ENCODE measurements at regions not wholly inside any gene's neighbourhood (a gene's known extent, or its start where the extent isn't known, plus 50 kb on each side); places are given as distances from the start of the nearest gene placed in this dataset.
A peak's percentile ranks its signal among the peaks of the same experiment; 100 is the strongest.

DNA sequence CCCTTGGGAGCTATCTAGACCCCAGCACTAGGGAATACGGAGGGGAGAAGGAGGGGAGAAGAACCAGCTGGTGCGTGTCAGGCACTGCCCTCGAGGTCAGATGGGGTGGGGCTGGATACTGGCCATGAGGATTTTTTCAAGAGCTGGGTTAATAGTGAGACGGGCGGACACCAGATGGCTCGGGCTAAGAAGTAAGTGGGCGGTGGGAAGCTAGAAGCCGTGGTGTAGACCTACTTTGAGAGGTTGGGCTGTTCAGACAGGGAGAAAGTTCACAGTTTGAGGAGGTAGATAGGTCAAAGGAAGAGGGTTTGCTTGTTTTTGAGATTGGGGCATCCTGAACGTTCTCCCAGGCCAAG is 303.8 kb downstream of the SEC14L1 start:
- no peak for DNase-seq (ENCODE audit: low read depth in 2 of 2)

DNA sequence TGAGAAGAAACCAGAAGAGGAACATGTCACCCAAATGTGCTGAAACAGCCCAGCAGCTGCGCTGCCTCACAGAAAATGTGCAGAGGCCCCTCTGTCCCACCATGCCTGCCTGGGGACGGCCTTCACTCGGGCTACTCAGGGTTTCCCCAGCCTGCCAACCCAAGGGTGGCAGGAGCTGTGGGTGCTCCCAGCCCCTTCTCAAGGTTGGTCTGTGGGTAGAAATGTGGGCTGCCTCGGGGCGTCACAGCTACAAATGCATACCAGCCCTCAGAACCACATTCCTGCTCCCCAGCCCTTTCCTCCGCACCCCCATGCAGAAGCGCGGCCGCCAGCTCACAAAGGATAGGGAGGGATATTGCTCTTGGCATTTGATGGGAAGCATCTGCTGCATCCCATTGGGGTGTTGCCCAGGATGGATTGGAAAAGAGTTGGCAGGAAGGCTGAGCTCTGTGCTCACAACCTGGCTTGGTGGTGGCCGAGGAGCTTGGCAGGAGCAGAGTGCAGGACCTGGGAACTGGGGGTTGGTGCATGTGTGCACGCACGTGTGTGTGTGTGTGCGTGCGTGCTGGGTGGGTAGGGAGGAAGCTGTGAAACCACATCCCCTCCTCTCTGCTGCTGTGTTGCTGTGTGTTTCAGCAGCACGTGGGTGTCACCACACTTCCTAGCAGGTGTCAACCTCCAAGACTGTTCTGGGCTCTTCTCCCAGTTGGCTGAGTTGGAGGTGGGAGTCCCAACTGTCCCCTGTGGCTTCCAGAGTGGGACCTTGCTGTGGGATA is 304.4 kb downstream of the SEC14L1 start:
- DNase-seq (ENCODE audit: low read depth in 2 of 2) = peak; percentile 62 to 76

DNA sequence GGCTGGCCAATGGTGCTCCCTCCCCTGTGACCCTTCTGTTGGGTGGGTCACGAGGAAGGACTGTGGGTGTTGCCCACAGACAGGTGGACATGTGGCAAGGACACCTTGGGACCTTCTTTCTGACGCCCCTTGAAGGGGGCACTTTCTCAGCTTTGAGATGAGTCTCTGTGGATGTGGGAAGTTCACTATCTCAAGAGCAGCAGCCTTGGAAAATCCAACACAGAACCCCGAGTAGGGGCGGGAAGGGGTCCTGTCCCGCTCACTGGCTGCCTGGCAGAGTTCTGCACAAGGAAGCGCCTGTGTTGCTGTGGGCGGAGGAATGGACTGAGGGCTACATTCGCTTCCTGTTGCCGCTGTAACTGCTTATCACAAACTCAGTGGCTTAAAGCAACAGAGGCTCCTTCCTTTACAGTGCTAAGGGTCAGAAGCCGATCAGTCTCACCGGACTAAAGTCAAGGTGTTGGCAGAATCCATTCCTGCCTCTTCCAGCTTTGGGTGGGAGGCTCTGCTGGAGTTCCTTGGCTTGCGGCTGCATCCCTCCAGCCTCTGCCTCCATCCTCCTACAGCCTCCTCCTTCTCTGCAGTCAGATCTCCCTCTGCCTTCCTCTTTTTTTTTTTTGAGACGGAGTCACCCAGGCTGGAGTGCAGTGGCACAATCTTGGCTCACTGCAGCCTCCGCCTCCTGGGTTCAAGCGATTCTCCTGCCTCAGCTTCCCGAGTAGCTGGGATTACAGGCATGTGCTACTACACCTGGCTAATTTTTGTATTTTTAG is 305.2 kb downstream of the SEC14L1 start:
- DNase-seq (ENCODE audit: low read depth in 2 of 2) = no peak

DNA sequence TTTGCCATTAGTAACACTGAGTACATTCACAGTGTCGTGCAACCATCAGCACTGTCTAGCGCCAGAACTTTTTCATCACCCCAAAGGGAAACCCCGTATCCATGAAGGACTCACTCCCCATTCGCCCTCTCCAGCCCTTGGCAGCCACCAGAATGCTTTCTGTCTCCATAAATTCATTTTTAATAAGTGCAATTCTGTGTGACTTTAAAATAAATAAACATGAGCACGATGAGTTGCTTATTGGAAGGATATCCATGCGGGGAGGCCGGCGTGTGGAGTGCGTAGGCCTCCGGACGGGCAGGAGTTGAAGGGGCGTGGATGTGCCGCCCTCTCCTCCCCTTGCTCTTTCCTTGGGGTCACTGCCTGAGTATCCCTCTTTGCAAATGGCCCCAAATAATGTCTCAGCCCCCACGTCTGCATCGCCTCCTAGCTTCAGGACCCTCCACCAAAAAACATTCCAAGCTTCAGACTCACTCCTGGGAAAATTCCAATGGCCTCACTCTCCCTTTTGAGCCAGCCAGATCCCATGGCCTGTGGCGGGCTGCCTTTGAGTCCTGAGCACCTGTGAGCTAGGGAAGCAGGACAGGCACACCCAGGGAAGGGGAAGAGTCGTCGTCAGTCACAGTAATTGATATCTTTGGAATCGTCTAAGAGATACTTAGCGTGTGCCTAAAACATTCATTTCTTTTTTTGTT is 306.3 kb downstream of the SEC14L1 start:
- DNase-seq (ENCODE audit: low read depth in 2 of 2) = no peak

DNA sequence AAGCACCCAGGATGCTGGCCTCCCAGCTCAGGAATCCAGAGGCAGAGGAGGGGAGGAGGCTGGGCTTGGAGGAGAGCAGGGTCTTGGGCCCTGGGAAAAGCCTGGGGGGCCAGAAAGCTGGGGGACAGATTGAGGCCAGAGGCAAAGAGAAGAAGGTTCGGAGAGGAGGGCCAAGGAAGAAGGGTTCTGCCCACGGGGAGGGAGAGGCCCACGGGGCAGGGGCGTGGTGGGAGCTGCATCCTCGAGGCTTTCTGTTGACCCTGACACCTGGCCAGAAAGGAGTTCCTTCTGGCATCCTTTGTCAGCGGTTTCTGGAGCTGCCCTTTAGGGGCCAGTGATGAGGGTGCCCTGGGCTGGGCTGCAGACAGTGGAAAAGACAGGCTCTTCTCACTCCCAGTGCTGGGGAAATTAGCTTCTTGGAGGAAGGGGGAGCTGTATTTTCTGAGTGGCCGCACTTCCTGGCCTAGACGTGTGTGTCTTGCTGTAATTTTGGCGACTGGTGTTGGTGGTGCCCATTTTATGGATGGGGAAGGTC is 308.7 kb downstream of the SEC14L1 start:
- DNase-seq (ENCODE audit: low read depth in 2 of 2) = no peak

DNA sequence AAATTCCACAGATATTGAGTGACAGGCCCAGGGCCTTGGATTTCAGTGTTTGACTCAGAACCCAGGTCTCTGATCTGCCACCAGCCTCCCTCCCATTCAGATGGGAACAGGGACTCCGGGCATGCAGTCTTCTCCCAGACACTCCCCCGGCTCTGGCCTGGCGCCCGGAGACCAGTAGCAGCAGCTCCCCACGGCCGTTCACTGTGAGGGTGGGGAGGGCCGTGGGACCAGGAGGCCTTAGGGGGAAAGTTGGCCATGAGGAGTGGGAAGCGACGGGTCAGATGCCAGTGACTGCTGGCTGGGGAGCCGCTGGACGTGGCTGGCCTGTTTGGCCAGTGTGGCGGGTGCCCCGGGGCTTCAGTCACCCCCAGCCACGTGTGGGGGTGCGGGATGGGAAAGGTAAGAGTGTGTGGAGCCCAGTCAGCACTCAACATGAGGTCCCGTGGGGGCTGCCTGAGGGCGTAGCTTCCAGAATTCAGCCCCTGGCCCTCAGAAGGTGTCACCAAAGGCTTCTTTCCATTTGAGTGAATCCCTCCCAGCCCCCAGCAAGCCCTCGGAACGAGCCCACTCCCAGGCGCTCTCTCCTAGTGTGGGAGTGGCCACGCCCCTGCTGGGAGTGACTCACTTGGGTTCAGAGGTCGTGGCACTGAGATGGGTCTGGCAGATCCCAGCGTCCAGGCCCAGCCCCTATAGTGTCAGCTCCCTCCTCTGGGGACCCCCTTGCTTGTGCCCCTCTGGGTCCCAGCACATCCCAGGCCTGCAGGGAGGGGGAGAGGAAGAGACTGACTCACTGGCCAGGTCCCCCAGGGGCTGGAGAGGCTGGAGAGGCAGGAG is 309.4 kb downstream of the SEC14L1 start:
- peak in 1 of 2 donors; percentile 52 for DNase-seq (ENCODE audit: low read depth in 2 of 2)

DNA sequence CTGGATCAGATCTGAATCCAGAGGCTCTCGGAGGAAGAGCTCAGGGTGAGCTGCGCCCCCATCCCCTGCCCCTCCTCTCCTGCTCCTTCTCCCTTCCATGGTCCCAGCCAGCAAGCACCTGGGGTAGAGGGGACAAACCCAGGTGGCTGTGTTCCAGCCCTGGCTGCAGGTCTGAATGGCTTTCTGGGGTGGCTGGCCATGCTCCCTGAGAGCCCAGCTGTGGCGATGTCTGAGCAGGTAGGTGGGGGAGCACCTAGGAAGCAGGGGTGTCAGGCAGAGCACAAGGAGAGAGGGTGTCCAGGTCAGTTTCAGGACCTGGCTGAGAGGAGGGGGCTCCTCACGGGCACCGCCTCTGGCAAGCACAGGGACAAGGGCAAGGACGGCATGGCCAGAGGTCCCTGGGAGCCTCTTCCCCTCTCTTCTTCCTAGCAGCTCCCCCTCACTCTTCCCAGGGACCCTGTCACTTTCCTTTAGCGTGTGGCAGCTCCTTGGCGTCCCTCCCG is 310.0 kb downstream of the SEC14L1 start:
- no peak for DNase-seq (ENCODE audit: low read depth in 2 of 2)

DNA sequence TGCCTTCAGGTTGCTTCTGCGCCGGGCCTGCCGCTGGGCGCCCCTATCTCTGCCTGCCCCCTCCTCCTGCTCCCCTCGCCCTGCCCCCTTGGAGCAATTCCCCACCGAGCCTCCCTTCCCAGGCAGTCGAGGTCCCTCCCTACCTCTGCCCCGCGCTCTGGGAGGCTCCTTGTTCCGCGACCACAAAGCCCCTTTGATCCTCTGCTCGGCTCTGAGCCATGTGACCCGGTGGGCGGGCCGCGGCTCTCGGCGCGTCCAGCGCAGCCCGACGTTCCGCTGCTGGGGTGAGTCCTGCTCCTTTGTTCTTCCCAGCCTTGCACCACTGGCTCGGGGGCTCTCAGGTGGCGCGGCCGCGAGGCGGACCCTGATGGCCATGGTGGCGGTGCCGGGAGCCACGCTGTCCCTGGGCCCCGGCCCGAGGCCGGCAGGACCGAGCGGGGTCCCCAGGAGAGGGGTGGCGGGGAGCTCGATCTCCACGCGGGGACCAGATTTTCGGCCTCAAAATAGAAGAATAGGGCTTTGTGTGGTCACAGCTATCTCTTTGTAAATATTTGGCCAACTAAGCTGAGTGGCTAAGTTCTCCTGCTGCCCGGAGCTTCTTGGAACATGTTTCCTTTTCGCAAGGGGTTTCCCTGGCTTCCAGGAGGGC is 310.6 kb downstream of the SEC14L1 start:
- no peak for DNase-seq (ENCODE audit: low read depth in 2 of 2)

DNA sequence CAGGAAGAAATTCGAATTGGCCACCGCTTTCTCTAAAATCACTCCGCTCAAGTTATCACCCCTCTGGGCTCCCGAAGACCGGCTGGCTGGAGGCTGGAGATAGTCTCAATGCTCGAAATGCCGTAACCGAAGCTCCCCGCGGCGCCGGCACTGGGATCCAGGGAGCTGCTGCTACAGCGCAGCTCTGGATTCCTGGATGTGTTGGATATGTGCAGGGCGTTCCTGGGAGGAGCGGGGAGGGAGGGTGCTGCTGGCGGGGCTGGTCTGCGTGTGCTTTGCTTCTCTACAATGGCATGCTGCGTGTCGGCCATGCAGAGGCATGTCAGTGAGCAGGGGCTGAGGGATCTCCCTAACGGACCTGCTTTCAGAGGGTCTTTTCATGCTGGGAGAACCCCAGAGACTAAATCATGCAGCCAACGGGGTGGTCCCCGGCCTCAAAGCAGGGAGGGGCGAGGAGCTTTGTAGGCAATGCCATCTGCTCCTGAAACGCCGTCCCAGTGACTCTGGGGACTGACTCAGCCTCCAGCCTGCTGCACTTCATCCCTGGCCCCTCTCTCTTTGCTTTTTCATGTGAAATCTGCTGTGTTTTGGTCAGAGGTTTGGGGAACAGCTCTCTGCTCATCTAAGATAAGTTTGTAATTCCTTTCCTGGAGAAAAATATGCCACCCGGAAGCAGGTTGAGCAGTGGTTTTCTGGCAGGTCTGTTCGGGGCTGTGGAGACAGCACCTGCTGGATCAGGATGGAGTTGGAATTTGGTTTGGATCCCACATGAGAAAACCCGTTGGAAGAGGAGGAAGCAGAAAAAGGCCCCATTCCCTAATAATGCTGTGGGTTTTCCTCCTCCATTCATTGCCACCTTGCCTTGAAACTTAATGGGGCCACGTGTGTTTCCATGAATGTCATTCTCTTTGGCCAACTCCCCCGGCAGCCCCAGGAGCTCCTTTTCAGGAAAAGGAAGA is 311.4 kb downstream of the SEC14L1 start:
- no peak for DNase-seq (ENCODE audit: low read depth in 2 of 2)

DNA sequence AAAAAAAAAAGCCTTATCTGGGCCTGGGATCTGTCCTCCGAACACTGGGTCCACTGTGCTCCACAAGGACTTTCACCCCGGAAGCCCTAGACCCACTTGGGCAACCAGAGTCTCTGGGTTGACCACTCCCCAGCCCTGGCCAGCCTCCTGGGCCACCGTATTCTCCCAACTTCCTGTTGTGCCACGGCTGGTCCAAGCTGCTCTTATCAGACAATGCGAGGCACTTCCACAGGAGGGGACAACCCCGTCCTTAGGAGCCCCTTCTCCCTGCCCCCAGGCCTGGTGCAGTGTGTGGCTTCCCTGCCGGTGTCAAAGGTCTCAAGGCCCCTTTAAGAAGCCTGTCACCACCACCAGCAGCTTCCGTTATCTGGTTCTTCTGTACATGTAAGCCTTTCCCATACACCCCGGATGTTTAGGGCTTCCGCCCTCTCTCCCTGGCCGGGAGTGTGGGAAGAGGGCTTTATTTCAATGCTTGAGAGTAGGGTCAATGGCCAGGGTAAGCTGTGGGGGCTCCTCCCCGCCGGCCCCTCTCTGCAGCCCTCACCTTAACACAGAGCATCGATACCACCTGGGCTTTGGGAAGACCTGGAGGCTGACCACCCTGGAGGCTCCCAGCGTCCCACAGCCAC is 313.0 kb downstream of the SEC14L1 start:
- DNase-seq (ENCODE audit: low read depth in 2 of 2) = no peak

DNA sequence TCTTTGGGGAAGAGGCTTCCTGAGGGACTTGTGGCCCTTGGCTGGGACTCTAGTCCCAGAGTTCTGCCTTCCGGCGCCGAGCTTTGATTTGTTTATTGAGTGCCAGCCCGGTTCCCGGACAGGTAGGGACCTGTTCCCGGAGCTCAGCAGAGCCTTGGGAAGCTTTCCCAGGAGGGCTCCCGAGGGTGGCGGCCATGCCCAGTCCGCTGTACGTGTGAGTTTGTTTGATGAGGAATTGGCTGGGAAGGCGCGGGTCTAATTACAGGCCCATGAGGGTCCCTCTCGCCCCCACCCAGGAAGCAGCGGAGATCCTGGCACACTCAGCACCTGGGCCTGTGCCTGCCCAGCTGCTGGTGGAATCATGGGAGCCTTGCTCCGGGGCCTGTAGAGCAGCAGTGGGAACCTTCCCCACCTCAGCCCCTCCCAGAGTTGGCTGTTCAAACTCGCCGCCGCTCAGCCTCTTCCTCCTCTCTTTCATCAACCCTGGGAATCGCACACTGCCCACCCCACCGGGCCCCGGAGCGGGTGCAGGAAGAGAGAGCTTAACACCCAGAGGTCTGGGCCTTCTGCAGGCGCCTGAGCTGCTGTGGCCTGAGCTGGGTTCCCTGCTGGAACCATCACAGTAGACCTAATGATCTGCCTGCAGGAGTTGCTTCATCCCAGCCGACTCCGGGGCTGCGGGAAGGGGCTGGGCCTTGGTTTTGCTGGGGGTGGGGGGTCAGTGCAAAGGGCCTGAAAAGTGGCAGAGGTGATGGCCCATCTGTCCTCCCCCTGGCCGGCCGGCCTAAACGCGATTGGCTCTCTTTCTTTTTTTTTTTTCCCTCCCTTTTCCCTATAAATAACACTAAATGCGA is 313.7 kb downstream of the SEC14L1 start:
- DNase-seq (ENCODE audit: low read depth in 2 of 2) = no peak

DNA sequence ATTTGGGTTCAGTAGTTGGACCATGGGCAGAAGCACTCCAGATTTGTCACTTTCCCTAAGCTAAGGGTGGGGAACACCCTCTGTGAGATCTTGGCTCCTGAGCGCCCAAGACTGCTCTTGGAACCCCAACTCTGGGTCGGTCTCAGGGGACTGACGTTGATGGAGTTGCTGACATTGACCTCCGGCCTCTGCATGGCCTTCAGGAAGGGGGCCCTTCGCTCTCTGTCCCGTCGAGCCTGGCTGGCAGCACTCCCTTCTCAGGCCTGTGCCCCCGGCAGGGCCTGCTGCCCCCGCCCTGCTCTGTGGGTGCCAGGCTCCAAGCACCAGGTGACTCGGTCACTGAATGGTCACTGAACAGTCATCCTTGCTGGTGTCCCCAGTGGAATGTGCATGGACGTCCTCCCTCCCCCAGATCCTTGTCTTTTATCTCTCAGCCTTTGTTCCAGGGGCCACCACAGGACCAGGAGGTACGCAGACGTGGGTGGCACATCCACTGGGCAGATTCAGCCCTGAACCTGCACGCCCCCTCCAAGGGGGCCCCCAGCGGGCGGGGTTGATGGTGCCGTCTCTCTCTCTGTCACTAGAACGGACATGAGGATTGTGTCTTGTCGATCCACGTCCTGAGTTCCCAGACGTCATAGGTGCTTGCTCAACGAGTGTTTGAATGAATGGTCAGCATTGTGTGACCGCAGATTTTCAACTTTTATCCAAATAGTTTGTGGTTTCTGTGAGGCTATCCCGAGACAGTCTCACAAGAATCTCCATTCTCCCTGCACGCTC is 314.5 kb downstream of the SEC14L1 start:
- no peak for DNase-seq (ENCODE audit: low read depth in 2 of 2)

DNA sequence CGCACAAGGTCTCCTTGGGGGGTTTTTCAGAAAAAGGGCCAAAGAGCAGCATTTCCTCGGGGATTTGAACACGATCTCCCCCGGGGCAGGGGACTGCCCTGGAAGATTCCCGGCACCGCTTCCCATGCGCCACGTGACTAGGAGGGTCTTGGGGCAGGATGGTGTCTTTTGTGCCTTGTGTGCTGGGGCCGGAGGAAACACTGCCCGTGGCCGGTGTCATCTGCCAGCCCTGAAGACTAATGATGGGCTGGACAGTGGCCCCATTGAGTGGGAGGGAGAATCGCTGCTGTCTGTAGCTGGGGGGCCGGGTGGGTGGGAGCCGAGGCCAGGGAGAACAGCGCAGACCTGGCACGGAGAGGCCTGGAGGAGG is 315.1 kb downstream of the SEC14L1 start:
- DNase-seq (ENCODE audit: low read depth in 2 of 2) = no peak

DNA sequence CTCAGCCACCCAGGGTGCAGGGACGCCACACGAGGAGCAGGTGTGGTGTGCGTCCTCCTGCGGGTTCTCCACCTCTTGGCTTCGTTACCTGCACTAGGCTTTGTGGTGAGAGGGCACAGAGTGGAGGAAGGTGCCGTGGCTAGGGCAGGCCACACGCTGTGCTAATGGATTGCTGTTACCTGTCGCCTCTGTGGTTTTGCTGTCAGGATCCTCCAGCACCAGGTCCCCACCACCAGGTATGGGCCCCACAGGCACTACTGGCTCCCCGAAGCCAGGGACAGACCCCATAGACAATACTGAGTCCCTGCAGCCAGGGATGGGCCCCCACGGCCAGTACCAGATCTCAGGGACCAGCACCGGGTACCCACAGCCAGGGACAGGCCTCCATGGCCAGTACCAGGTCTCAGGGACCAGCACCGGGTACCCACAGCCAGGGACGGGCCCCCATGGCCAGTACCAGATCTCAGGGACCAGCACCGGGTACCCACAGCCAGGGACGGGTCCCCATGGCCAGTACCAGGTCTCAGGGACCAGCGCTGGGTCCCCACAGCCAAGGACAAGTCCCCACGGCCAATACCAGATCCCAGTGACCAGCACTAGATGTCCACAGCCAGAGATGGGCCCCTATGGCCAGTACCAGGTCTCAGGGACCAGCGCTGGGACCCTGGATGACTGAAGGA is 315.6 kb downstream of the SEC14L1 start:
- no peak for DNase-seq (ENCODE audit: low read depth in 2 of 2)

DNA sequence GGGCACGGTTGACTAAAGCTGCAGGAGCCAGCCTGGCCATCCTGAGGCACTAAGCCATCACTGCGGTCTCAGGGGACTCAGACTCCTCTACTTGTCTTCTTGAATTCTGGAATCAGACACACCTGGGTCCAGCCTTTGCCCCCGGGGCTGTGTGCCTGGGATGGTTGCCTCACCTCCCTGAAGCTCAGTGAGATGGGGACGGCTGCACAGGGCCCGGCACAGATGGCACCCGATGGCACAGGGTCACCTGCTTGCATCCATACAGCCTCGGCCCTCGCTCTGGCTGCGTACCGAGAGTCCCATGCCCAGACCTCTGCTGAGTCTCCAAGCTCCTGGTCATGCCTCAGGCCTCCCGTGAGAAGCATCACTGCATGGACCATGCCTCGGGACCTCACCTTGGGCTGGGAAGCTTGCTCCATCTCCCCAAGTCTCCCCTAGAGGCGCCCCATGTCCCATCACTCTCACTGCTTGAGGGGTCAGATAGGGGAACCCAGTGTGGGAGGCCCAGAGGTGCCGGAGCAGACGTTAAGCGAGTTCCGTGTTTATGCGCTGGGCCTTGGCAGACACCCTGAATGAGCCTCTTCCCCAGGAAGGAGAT is 316.3 kb downstream of the SEC14L1 start:
- no peak for DNase-seq (ENCODE audit: low read depth in 2 of 2)

DNA sequence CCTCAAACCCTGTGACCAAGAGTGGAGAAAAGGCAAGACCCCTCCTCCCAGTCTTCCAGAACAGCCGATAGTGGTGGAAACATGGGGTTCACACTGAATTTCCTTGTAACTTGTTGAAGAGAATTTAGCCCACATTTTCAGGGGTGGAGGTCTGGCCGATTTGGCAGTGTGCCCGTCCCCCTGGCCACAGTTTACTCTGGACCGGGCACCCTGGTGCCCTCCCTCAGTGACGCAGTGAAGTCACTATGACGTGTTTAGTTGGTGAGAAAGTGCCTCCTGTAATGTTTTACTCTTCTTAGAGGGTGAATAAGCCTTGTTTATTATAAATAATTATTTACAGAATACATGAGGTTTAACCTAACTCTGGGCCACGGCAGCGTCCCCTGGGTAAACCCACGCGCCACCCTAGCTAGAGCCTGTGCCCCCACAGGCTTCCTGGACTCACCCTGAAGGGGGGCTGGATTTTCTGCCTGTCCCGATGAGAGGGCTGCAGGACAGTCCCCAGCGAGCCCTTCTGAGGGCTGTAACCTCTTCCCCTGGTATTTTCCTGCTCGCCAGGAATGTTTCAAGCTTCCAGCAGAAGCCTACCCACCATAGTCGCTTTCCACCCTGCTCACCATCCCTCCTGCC is 316.9 kb downstream of the SEC14L1 start:
- DNase-seq (ENCODE audit: low read depth in 2 of 2) = no peak

Data from stimulated activated CD8-positive, alpha-beta memory T cell treated with anti-CD3 and anti-CD28 coated beads, Interleukin-15, amount 100 ng/mL, for 4 hours (primary cell).